ENCODE measurements at regions not wholly inside any gene's neighbourhood (a gene's known extent, or its start where the extent isn't known, plus 50 kb on each side); places are given as distances from the start of the nearest gene placed in this dataset.
"Not testable (repeated sequence)": the region's sequence is repeated elsewhere in the genome, so short reads cannot be mapped to it uniquely, and the experiment has no call there.

- DNase-seq, result no peak
These were observed 279.4 kb upstream of the ZNF507 start for GRCh38 chr19:32066056-32066455.

GRCh38 chr19:32067685-32068084 lies 277.7 kb upstream of the ZNF507 start:
- no peak for DNase-seq

- no peak for DNase-seq
These were observed 276.6 kb upstream of the ZNF507 start for GRCh38 chr19:32068793-32069192.

GRCh38 chr19:32070101-32070500 lies 275.3 kb upstream of the ZNF507 start:
- no peak for DNase-seq

GRCh38 chr19:32082028-32082427 lies 263.4 kb upstream of the ZNF507 start:
- DNase-seq, result no peak

GRCh38 chr19:32084756-32085363 lies 260.6 kb upstream of the ZNF507 start:
- DNase-seq, result not testable (repeated sequence)

- DNase-seq, result no peak
These were observed 254.2 kb upstream of the ZNF507 start for GRCh38 chr19:32091241-32091640.

GRCh38 chr19:32097011-32097410 lies 248.4 kb upstream of the ZNF507 start:
- no peak for DNase-seq

GRCh38 chr19:32097620-32098019 lies 247.8 kb upstream of the ZNF507 start:
- DNase-seq, result no peak

- no peak for DNase-seq
These were observed 246.4 kb upstream of the ZNF507 start for GRCh38 chr19:32098968-32099367.

- DNase-seq, result no peak
These were observed 244.2 kb upstream of the ZNF507 start for GRCh38 chr19:32101206-32101605.

- no peak for DNase-seq
These were observed 241.9 kb upstream of the ZNF507 start for GRCh38 chr19:32103541-32103940.

GRCh38 chr19:32104153-32104849 lies 241.1 kb upstream of the ZNF507 start:
- DNase-seq, result no peak

GRCh38 chr19:32104850-32105235 lies 240.6 kb upstream of the ZNF507 start:
- no peak for DNase-seq

GRCh38 chr19:32105527-32106310 lies 239.7 kb upstream of the ZNF507 start:
- no peak for DNase-seq

GRCh38 chr19:32122258-32122657 lies 223.2 kb upstream of the ZNF507 start:
- DNase-seq, result no peak

GRCh38 chr19:32123355-32123940 lies 222.0 kb upstream of the ZNF507 start:
- no peak for DNase-seq

GRCh38 chr19:32124585-32124984 lies 220.8 kb upstream of the ZNF507 start:
- DNase-seq, result no peak

GRCh38 chr19:32129141-32129540 lies 216.3 kb upstream of the ZNF507 start:
- DNase-seq, result no peak

GRCh38 chr19:32130332-32130731 lies 215.1 kb upstream of the ZNF507 start:
- no peak for DNase-seq

- DNase-seq, result no peak
These were observed 214.4 kb upstream of the ZNF507 start for GRCh38 chr19:32131005-32131404.

- no peak for DNase-seq
These were observed 207.0 kb upstream of the ZNF507 start for GRCh38 chr19:32138416-32138815.

GRCh38 chr19:32141840-32142511 lies 203.4 kb upstream of the ZNF507 start:
- no peak for DNase-seq
